ENCODE measurements at regions not wholly inside any gene's neighbourhood (a gene's known extent, or its start where the extent isn't known, plus 50 kb on each side); places are given as distances from the start of the nearest gene placed in this dataset.

GRCh38 chr18:24672165-24672941 lies 211.9 kb downstream of the HRH4 start:
- no peak for DNase-seq (ENCODE audit: low spot score)

DNA sequence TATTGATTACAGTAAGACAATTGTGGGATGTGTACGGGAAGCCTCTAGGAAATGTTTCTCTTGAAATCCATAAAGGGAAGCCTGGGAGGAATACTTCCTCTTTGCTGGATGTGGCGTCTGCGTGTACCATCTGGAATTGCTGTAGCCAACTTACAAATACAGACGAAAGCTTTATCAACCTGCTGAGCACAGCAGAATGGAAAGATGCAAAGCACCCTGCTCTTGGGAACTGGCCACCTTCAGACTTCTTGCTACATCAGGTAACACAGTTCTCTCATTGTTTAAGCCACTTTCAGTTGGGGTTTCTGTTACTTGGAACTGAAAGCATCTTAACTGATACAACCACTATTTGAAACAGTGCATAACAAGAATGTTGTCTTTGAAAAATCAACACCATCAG lies 213.8 kb downstream of the HRH4 start:
- no peak for DNase-seq (ENCODE audit: low spot score)

DNA sequence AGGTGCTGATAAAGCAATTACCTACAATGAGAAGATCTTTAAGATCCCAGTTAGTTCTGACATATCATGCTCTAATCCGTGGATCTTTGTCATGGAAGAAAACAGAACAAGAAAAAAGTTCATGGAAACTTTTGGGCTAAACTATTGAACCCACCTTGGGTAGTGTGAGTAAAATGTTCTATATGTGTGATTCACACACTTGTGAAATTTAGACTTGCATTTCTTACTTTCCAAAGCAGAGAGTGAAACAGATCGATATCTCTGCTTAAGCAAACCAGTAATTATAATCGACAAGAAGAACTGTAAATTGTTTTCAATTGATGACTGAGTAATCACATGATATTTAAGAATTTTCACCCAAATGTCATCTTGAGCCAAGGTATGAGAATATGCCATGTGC lies 214.2 kb downstream of the HRH4 start:
- DNase-seq (ENCODE audit: low spot score), result no peak

- DNase-seq (ENCODE audit: low spot score), result no peak
Observed at GRCh38 chr18:24677011-24677410, 216.6 kb downstream of the HRH4 start.

DNA sequence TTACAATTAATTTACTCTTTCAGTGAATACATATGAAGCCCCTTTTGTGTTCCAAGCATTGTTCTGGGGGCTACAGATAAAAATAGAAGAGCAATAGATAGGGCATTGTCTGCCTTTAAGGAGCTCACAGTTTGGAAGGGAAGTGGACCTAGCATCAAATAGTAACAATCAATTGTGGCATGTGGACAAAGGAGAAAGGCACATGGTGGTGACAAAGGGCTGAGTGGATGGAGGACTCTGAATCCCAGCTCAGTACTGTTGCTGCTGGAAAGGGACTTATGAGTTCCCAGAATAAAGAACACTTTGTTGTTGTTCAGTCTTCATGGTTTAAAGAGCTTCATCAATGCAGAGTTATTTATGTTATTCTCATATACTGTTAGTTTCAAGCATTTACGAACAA lies 217.7 kb downstream of the HRH4 start:
- no peak for DNase-seq (ENCODE audit: low spot score)

GRCh38 chr18:24678626-24679025 lies 218.2 kb downstream of the HRH4 start:
- no peak for DNase-seq (ENCODE audit: low spot score)

- no peak for DNase-seq (ENCODE audit: low spot score)
Observed at GRCh38 chr18:24679062-24679461, 218.6 kb downstream of the HRH4 start.

DNA sequence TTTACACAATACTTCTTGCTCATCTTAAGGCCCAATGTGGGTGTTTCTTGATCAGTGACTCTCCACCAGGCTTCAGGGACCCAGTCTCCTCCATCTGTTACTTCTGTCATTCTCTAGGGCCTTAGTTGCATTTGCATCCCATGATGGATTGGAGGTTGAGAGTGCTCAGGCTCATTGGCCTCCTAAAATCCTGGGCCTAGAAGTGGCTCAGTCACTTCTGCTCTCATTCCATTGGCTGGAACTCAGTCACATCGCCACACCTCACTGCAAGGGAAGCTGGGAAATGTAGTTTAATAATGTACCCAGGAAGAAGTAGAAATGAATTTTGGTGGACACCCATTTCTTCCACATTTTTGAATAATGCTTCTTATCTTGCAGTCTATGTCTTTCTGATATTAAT lies 223.5 kb downstream of the HRH4 start:
- no peak for DNase-seq (ENCODE audit: low spot score)

DNA sequence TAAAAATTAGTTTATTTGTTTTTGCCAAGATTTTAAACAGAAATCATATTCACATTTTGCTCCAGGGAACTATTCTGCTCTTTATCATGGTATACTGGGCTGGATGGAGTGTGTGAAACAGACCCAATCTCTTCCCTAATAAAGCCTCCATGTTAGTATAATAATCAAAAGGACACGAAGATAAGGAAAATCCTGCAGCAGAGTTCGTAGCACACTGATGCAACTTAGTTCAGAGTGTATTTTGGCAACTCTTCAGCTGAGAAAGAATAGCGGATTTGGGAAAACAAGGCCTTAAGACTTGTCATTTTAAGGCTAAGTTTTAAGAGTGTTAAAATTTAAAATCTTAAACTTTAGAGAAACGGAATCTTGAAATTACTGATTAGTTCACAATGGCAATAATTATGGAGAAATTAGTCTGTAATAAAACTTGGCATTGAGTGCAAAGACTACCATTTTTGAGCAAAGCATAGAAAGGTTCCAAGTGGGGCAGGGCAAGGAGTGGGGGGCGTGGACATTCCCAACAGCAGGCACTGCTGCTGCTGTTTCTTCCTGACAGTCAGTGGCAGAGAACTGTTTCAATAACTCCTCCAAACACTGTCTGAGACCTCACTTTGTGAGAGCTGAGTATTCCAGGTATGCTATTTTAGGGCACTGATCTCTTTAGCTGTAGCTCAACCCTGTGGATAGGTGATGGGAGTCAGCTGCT lies 225.0 kb downstream of the HRH4 start:
- no peak for DNase-seq (ENCODE audit: low spot score)

DNA sequence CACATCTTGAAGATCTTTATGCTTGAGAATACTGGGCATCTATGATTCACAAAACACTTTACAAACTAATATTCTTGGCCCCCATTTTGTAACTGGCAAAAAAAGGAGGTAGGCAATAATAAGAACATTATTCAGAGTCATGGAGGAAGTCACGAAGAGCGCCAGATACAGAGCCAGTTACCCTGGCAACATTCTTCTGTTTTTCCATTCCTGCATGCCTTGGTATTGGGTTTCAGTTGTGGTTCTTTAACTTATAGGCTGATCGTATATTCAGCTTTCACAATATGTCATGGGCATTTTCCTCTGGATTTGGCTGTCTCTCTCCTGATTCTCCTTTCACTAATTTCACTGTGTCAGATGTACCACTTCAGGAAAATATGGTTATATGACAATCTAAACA lies 234.7 kb downstream of the HRH4 start:
- DNase-seq (ENCODE audit: low spot score), result no peak

GRCh38 chr18:24702001-24702515 lies 241.6 kb downstream of the HRH4 start:
- DNase-seq (ENCODE audit: low spot score), result no peak

GRCh38 chr18:24703316-24703715 lies 242.9 kb downstream of the HRH4 start:
- no peak for DNase-seq (ENCODE audit: low spot score)

- no peak for DNase-seq (ENCODE audit: low spot score)
Observed at GRCh38 chr18:24704946-24705630, 244.7 kb downstream of the HRH4 start.

DNA sequence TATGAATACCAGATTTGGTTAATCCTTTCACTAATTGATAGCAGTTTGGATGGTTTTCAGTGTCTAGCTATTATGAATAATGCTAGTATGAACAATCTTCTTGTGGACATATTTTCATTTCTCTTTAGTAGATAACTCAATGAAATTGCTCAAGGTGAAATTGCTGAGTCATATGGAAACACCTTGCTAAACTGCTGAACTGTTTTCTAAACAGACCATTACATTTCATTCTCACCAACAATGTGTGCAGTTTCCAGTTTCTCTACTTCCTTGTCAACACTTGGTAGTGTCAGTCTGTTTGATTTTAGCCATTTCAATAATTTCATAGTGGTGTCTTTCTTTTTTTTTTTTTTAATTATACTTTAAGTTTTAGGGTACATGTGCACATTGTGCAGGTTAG lies 250.0 kb downstream of the HRH4 start:
- DNase-seq (ENCODE audit: low spot score), result no peak

DNA sequence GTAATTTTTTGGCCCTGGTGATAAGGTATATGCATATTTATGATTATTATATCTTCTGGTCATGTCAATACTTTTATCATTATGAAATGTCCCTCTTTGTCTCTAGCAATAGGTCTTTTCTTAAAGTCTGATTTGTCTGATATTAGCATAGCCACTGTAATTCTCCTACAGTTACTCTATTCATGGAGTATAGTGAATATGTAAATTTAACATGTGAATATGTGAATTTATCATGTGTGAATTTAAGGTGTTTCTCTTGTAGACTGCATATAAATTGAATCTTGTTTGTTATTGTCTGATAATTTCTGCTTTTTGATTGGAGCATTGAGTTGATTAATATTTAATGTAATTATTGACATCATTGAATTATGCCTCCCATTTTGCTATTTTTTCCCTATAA lies 259.4 kb downstream of the HRH4 start:
- DNase-seq (ENCODE audit: low spot score), result no peak

- no peak for DNase-seq (ENCODE audit: low spot score)
Observed at GRCh38 chr18:24721388-24721787, 261.0 kb downstream of the HRH4 start.

GRCh38 chr18:24725644-24726415 lies 265.4 kb downstream of the HRH4 start:
- no peak for DNase-seq (ENCODE audit: low spot score)

DNA sequence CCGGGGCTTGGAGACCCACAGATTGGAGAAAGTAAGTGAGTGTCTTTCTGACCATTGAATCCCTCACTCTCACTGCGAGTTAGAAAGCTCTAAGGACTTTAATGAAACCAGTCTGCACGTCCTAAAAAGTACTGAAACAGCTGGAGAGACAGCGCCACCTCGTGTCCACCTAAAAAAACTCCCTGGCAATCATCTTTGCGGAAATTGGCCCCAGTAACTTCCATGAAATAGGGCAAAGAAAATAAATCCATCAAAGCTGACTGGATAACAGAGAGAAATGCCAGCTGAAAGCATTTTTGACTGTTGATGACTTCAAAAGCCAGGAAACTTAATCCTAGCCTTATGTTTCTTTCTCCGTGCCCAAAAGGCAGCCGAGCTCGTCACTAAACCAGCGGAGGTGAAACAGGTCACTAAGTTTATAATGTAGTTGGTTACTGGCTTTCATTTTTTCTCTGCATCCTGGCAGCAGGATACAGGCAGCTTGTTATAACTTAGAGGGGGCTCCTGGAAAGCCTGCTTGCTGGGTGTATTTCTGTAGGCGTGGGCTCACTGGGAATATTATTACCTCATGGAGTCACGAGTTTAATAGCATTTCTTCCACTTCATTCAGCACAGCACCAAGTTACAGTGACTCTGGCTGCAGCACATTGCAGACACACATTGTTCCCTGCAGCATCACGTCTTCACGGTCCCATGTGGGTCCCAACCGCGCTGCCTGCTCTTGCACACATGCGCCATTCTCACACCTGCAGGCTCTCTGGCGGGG lies 266.5 kb downstream of the HRH4 start:
- DNase-seq (ENCODE audit: low spot score), result peak; percentile 30

GRCh38 chr18:24727685-24728084 lies 267.2 kb downstream of the HRH4 start:
- DNase-seq (ENCODE audit: low spot score), result no peak

DNA sequence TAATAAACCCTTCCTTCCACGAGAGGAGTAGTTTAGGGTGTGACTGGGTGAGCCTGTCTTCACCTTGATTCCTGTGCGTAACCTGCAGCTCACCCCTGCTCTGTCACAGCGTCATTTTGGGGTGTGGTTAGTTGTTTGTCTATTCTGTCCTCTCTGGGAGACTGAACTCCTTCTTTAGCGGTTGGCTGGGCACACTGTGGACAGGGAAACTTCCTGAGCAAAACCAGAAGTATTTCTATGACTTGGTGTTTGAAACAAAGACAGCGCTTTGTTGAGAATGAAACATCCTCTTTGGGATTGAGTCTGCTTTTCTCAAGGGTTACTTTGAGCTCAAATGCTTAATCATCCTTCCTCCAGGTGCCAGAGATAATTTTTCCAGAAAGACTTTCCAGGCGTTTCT lies 270.7 kb downstream of the HRH4 start:
- DNase-seq (ENCODE audit: low spot score), result no peak

DNA sequence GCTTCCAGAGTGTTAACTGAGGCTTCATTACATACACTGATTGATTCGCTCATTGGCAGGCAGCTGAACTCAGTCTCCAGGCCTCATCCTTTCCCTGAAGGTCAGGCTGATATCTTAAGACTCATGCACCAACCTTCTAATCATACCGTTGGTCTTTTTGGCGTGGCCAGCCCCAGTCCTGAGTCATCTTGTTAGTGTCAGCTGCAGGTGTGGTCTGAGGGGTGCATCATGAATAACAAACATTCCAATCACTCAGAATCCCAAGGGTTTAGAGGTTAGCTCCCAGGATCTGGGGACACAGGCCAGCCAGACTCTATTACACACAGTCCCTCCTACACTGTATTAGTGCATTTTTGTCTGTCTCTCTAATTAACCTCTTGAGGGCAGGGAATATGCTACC lies 271.5 kb downstream of the HRH4 start:
- no peak for DNase-seq (ENCODE audit: low spot score)
